HCT116 (cell line): ENCODE measurements at regions not wholly inside any gene's neighbourhood (a gene's known extent, or its start where the extent isn't known, plus 50 kb on each side); places are given as distances from the start of the nearest gene placed in this dataset.

Source experiments
- ATAC-seq: fragments of 200-7000 bp; cut with Tn5 transposase; 2 replicates; pipeline ENCODE4 v1.9.1; 2020; ENCODE audit warnings: mild to moderate bottlenecking, moderate library complexity
- BruUV-seq: library from RNA; stranded (reverse); fragments of 400-500 nt; replicated peaks from 2 replicates; lab custom pipeline; 2021; lab: Mats Ljungman, UMichigan
- CTCF ChIA-PET: fragments of 300-600 bp; sonication (Branson Sonifier 250); formaldehyde crosslinking; loops from one replicate; lab custom pipeline; 2021; ENCODE audit warnings: antibody characterized with exemption; lab: Charles Lee
- POLR2A ChIA-PET: fragments of 300-600, 350-600 bp; sonication (Branson Sonifier 250); formaldehyde crosslinking; loops from one replicate; lab custom pipeline; 2021; ENCODE audit warnings: antibody characterized with exemption; lab: Charles Lee
- RAD21 ChIA-PET, 2 experiments: fragments of 300-600 bp; sonication (Branson Sonifier 250); formaldehyde crosslinking; loops; one replicate each; lab custom pipeline; 2023; ENCODE audit warnings: low total read pairs in 2 of 2; ENCODE audit not compliant: uncharacterized antibody in 2 of 2, unreplicated experiment in 2 of 2, low non-redundant PET in 1 of 2; lab: Charles Lee
- DNase-seq: peaks from one replicate; pipeline ENCODE4 v3.0.0-alpha.2; 2010; ENCODE audit warnings: low read depth, low spot score
- H2AFZ ChIP-seq: fragments of 200-600 bp; shearing (Covaris generic), sonication (generic); 2 replicates; pipeline ENCODE4 v1.6.1; 2017; ENCODE audit warnings: low read depth, mixed run types, mixed read lengths, antibody characterized with exemption, low read length; ENCODE audit not compliant: poor library complexity, severe bottlenecking
- H3K27ac ChIP-seq: 2 replicates; pipeline ENCODE4 v1.5.1; 2012; ENCODE audit warnings: low read depth, low read length
- H3K27me3 ChIP-seq: fragments of 200-600 bp; sonication (generic); 2 replicates; pipeline ENCODE4 v1.6.1; 2016; ENCODE audit warnings: mixed run types, low read length, mixed read lengths; ENCODE audit not compliant: insufficient read depth
- H3K36me3 ChIP-seq, 2 experiments: fragments of 200-500 bp in 1 of 2; fragments of 200-600 bp in 1 of 2; sonication (Bioruptor generic) in 1 of 2; sonication (generic) in 1 of 2; 2 replicates each; pipeline versions ENCODE4 v1.5.1 to v1.6.1; 2014 to 2016; ENCODE audit warnings: low read length in 2 of 2, inconsistent platforms in 1 of 2, mixed read lengths in 1 of 2, mixed run types in 1 of 2; ENCODE audit not compliant: insufficient read depth in 2 of 2, control insufficient read depth in 1 of 2
- H3K4me1 ChIP-seq, 2 experiments: fragments of 200-600 bp in 1 of 2; sonication (generic) in 1 of 2; 2 replicates each; pipeline versions ENCODE4 v1.5.1 to v1.6.1; 2012 to 2017; ENCODE audit warnings: low read length in 2 of 2, inconsistent platforms in 1 of 2, mild to moderate bottlenecking in 1 of 2, mixed read lengths in 1 of 2, mixed run types in 1 of 2, moderate library complexity in 1 of 2; ENCODE audit not compliant: insufficient read depth in 2 of 2, control insufficient read depth in 1 of 2
- H3K4me2 ChIP-seq: fragments of 200-600 bp; sonication (generic); 2 replicates; pipeline ENCODE4 v1.6.1; 2017; ENCODE audit warnings: mixed run types, low read length, mixed read lengths
- H3K4me3 ChIP-seq, 2 experiments: fragments of 200-600 bp in 1 of 2; sonication (generic) in 1 of 2; replicated peaks in 1 of 2; 2 replicates each; pipeline ENCODE4 v1.5.1; 2011 to 2016; ENCODE audit warnings: low read length in 2 of 2, control low read depth in 1 of 2, low read depth in 1 of 2, mild to moderate bottlenecking in 1 of 2, mixed read lengths in 1 of 2, mixed run types in 1 of 2
- H3K79me2 ChIP-seq: fragments of 200-600 bp; sonication (generic); 2 replicates; pipeline ENCODE4 v1.6.1; 2017; ENCODE audit warnings: mild to moderate bottlenecking, mixed run types, low read length, moderate library complexity, mixed read lengths; ENCODE audit not compliant: insufficient read depth
- H3K9ac ChIP-seq: fragments of 200-600 bp; sonication (generic); 2 replicates; pipeline ENCODE4 v1.6.1; 2016; ENCODE audit warnings: low read length, mixed read lengths
- H3K9me2 ChIP-seq: fragments of 200-600 bp; sonication (generic), shearing (Covaris generic); 2 replicates; pipeline ENCODE4 v1.6.1; 2017; ENCODE audit warnings: mixed run types, mild to moderate bottlenecking, moderate library complexity; ENCODE audit not compliant: insufficient read depth
- H3K9me3 ChIP-seq, 2 experiments: fragments of 200-500 bp in 1 of 2; fragments of 200-600 bp in 1 of 2; sonication (Bioruptor generic) in 1 of 2; sonication (generic) in 1 of 2; 2 replicates each; pipeline ENCODE4 v1.6.1; 2014 to 2017; ENCODE audit warnings: low read length in 2 of 2, mixed read lengths in 2 of 2, inconsistent platforms in 1 of 2, low read depth in 1 of 2, mild to moderate bottlenecking in 1 of 2, mixed run types in 1 of 2, moderate library complexity in 1 of 2; ENCODE audit not compliant: control insufficient read depth in 1 of 2, insufficient read depth in 1 of 2
- H4K20me1 ChIP-seq: fragments of 200-600 bp; sonication (generic), shearing (Covaris generic); 2 replicates; pipeline ENCODE4 v1.6.1; 2017; ENCODE audit warnings: mixed run types, mild to moderate bottlenecking, moderate library complexity; ENCODE audit not compliant: insufficient read depth
- CTCF ChIP-seq, 3 experiments: fragments of 200-600 bp in 1 of 3; sonication (generic) in 1 of 3; IDR thresholded peaks in 2 of 3; conservative IDR thresholded peaks in 1 of 3; 2 replicates each; pipeline ENCODE4 v1.5.1; 2012 to 2017; ENCODE audit warnings: low read depth in 2 of 3, low read length in 2 of 3, antibody characterized with exemption in 1 of 3, borderline replicate concordance in 1 of 3, control low read depth in 1 of 3, mild to moderate bottlenecking in 1 of 3, mixed read lengths in 1 of 3, mixed run types in 1 of 3, moderate library complexity in 1 of 3; ENCODE audit not compliant: insufficient read depth in 1 of 3
- EGR1 ChIP-seq: IDR thresholded peaks from 2 replicates; pipeline ENCODE4 v1.6.1; 2012; ENCODE audit warnings: low read depth
- EZH2 ChIP-seq: fragments of 200-600 bp; sonication (generic); IDR thresholded peaks from 2 replicates; pipeline ENCODE4 v1.6.1; 2017; ENCODE audit warnings: antibody characterized with exemption, mixed run types
- EZH2phosphoT487 ChIP-seq: fragments of 200-600 bp; IDR thresholded peaks from 2 replicates; pipeline ENCODE4 v1.6.1; 2018; ENCODE audit warnings: antibody characterized with exemption, borderline replicate concordance
- FOSL1 ChIP-seq: IDR thresholded peaks from 2 replicates; pipeline ENCODE4 v1.6.1; 2012; ENCODE audit warnings: low read depth
- JUND ChIP-seq: IDR thresholded peaks from 2 replicates; pipeline ENCODE4 v1.6.1; 2012
- MAX ChIP-seq: IDR thresholded peaks from 2 replicates; pipeline ENCODE4 v1.6.1; 2012
- POLR2A ChIP-seq: IDR thresholded peaks from 2 replicates; pipeline ENCODE4 v1.7.0; 2011; ENCODE audit warnings: borderline replicate concordance; ENCODE audit not compliant: insufficient read depth, insufficient read length; ENCODE audit errors: extremely low read depth
- POLR2AphosphoS5 ChIP-seq: IDR thresholded peaks from 2 replicates; pipeline ENCODE4 v1.6.1; 2011; ENCODE audit warnings: mild to moderate bottlenecking, low read depth, low read length, moderate library complexity
- RAD21 ChIP-seq: IDR thresholded peaks from 2 replicates; pipeline ENCODE4 v1.6.1; 2012; ENCODE audit warnings: low read depth, mild to moderate bottlenecking
- SP1 ChIP-seq: IDR thresholded peaks from 2 replicates; pipeline ENCODE4 v1.6.1; 2012; ENCODE audit warnings: low read depth
- SRF ChIP-seq: IDR thresholded peaks from 2 replicates; pipeline ENCODE4 v1.6.1; 2012; ENCODE audit warnings: low read depth
- TCF7L2 ChIP-seq: IDR thresholded peaks from 2 replicates; pipeline ENCODE4 v1.7.0; 2011; ENCODE audit warnings: borderline replicate concordance, inconsistent platforms; ENCODE audit not compliant: insufficient read depth, insufficient read length; ENCODE audit errors: extremely low read depth
- ZFX ChIP-seq: fragments of 450-650 bp; IDR thresholded peaks from 2 replicates; pipeline ENCODE4 v1.6.1; 2017
- ZNF274 ChIP-seq: fragments of 200-500 bp; sonication (Bioruptor generic); IDR thresholded peaks from 2 replicates; pipeline ENCODE4 v1.6.1; 2014; ENCODE audit warnings: mild to moderate bottlenecking, low read depth, low read length, inconsistent platforms
- intact Hi-C: fragments of 100-400 bp; cut with micrococcal nuclease; formaldehyde crosslinking; loops from 2 replicates; pipeline ENCODE4 v1.10.0; 2022
- TF ChIP-seq, protein P1 (sequence below): IDR thresholded peaks from 2 replicates; pipeline ENCODE4 v1.6.1; 2012; ENCODE audit warnings: low read depth
- TF ChIP-seq, protein P2 (sequence below): IDR thresholded peaks from 2 replicates; pipeline ENCODE4 v1.6.1; 2012
- TF ChIP-seq, protein P3 (sequence below): IDR thresholded peaks from 2 replicates; pipeline ENCODE4 v1.6.1; 2011; ENCODE audit warnings: mild to moderate bottlenecking, low read length, moderate library complexity; ENCODE audit not compliant: insufficient replicate concordance; ENCODE audit errors: extremely low read depth

GRCh38 chr3:96750094-96750767 is 64.2 kb upstream of the EPHA6 start:
- DNase-seq (no peak), ATAC-seq (no peak)
- no peaks in the 10 kb centered on the region for H3K9me2 ChIP-seq
- H3K36me3 ChIP-seq: no peaks in the 10 kb centered on the region
- H3K27ac ChIP-seq: no peak overlapping the region
- no TSS peak for BruUV-seq
- H3K4me2 ChIP-seq: no peak overlapping the region
- no peaks in the 10 kb centered on the region for H3K27me3 ChIP-seq
- POLR2A ChIA-PET: no interaction called here
- intact Hi-C loops: no loop called here
- peaks cover 3 to 8% of the 10 kb centered on the region in 2 experiments; a peak in 2 of 4 replicates for H3K9me3 ChIP-seq
- no peaks in the 10 kb centered on the region for H4K20me1 ChIP-seq
- H2AFZ ChIP-seq: no peak overlapping the region
- RAD21 ChIA-PET: no interaction called here
- H3K4me3 ChIP-seq: no peak overlapping the region
- no peak overlapping the region for H3K9ac ChIP-seq
- CTCF ChIA-PET: no interaction called here
- H3K79me2 ChIP-seq: no peaks in the 10 kb centered on the region
- TF ChIP-seq SRF (no peak), POLR2AphosphoS5 (no peak), EZH2phosphoT487 (no peak), EZH2 (no peak), TCF7L2 (no peak), ZFX (no peak), ZNF274 (no peak), CTCF (IDR thresholded peaks at IDR 0.05 in 2 of 3, conservative IDR thresholded peaks at IDR 0.05 in 1 of 3; ENCODE audit: borderline replicate concordance in 1 of 3, insufficient read depth in 1 of 3, low read depth in 2 of 3, low read length in 2 of 3) (no peak), EGR1 (no peak), SP1 (no peak), POLR2A (no peak), JUND (no peak), MAX (no peak), RAD21 (no peak), FOSL1 (no peak)
- TF ChIP-seq, protein P1, sequence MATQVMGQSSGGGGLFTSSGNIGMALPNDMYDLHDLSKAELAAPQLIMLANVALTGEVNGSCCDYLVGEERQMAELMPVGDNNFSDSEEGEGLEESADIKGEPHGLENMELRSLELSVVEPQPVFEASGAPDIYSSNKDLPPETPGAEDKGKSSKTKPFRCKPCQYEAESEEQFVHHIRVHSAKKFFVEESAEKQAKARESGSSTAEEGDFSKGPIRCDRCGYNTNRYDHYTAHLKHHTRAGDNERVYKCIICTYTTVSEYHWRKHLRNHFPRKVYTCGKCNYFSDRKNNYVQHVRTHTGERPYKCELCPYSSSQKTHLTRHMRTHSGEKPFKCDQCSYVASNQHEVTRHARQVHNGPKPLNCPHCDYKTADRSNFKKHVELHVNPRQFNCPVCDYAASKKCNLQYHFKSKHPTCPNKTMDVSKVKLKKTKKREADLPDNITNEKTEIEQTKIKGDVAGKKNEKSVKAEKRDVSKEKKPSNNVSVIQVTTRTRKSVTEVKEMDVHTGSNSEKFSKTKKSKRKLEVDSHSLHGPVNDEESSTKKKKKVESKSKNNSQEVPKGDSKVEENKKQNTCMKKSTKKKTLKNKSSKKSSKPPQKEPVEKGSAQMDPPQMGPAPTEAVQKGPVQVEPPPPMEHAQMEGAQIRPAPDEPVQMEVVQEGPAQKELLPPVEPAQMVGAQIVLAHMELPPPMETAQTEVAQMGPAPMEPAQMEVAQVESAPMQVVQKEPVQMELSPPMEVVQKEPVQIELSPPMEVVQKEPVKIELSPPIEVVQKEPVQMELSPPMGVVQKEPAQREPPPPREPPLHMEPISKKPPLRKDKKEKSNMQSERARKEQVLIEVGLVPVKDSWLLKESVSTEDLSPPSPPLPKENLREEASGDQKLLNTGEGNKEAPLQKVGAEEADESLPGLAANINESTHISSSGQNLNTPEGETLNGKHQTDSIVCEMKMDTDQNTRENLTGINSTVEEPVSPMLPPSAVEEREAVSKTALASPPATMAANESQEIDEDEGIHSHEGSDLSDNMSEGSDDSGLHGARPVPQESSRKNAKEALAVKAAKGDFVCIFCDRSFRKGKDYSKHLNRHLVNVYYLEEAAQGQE: no peak
- TF ChIP-seq, protein P2, sequence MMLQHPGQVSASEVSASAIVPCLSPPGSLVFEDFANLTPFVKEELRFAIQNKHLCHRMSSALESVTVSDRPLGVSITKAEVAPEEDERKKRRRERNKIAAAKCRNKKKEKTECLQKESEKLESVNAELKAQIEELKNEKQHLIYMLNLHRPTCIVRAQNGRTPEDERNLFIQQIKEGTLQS: no peak
- TF ChIP-seq, protein P3, sequence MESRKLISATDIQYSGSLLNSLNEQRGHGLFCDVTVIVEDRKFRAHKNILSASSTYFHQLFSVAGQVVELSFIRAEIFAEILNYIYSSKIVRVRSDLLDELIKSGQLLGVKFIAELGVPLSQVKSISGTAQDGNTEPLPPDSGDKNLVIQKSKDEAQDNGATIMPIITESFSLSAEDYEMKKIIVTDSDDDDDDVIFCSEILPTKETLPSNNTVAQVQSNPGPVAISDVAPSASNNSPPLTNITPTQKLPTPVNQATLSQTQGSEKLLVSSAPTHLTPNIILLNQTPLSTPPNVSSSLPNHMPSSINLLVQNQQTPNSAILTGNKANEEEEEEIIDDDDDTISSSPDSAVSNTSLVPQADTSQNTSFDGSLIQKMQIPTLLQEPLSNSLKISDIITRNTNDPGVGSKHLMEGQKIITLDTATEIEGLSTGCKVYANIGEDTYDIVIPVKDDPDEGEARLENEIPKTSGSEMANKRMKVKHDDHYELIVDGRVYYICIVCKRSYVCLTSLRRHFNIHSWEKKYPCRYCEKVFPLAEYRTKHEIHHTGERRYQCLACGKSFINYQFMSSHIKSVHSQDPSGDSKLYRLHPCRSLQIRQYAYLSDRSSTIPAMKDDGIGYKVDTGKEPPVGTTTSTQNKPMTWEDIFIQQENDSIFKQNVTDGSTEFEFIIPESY: no peak
- H3K4me1 ChIP-seq: no peaks in the 10 kb centered on the region
